ENCODE measurements at regions not wholly inside any gene's neighbourhood (a gene's known extent, or its start where the extent isn't known, plus 50 kb on each side); places are given as distances from the start of the nearest gene placed in this dataset.

DNA sequence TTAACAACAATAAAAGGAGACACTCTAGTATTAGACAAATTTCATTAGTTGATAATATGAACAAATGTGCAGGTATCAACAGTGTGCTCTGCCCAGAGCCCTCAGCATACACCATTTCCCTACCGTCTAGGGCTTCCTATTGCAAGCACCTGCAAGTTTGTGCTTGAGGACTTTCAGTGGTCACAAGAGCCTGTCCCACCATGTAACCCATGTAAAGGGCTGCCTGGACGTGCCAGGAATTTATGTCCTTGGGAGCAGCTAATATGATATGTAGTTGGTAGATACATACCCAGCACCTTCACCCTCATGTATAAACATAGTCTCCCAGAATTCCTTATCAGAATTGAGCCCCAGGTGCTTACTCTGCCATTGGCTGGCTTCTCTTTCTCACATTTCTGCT, 128.0 kb downstream of the UFM1 start:
- Histone ChIP-seq H3K36me3 (ENCODE audit: control insufficient read depth, insufficient read depth, low read length) (no peaks in the 10 kb centered on the region), H3K4me3 (ENCODE audit: low read depth in 2 of 2, low read length in 2 of 2) (no peak overlapping the region), H3K9me3 (ENCODE audit: control insufficient read depth, insufficient read depth, low read depth, low read length) (no peaks in the 10 kb centered on the region), H3K27me3 (ENCODE audit: control insufficient read depth, insufficient read depth, low read length) (no peaks in the 10 kb centered on the region), H3K27ac (ENCODE audit: low read length) (no peak overlapping the region), H3K4me1 (ENCODE audit: control insufficient read depth, insufficient read depth, low read length) (no peaks in the 10 kb centered on the region)
- ChIA-PET POLR2A (no interaction called here), CTCF (no interaction called here)
- ATAC-seq = no peak
- no peak for TF ChIP-seq TCF7L2 (IDR thresholded peaks at IDR 0.05; ENCODE audit: low read depth, low read length)
- TF ChIP-seq, protein P1, sequence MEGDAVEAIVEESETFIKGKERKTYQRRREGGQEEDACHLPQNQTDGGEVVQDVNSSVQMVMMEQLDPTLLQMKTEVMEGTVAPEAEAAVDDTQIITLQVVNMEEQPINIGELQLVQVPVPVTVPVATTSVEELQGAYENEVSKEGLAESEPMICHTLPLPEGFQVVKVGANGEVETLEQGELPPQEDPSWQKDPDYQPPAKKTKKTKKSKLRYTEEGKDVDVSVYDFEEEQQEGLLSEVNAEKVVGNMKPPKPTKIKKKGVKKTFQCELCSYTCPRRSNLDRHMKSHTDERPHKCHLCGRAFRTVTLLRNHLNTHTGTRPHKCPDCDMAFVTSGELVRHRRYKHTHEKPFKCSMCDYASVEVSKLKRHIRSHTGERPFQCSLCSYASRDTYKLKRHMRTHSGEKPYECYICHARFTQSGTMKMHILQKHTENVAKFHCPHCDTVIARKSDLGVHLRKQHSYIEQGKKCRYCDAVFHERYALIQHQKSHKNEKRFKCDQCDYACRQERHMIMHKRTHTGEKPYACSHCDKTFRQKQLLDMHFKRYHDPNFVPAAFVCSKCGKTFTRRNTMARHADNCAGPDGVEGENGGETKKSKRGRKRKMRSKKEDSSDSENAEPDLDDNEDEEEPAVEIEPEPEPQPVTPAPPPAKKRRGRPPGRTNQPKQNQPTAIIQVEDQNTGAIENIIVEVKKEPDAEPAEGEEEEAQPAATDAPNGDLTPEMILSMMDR (IDR thresholded peaks at IDR 0.05) = no peak
- no peak for TF ChIP-seq SIN3A (IDR thresholded peaks at IDR 0.05; ENCODE audit: borderline replicate concordance, insufficient read depth, low read depth, low read length)
- TF ChIP-seq, protein P2, sequence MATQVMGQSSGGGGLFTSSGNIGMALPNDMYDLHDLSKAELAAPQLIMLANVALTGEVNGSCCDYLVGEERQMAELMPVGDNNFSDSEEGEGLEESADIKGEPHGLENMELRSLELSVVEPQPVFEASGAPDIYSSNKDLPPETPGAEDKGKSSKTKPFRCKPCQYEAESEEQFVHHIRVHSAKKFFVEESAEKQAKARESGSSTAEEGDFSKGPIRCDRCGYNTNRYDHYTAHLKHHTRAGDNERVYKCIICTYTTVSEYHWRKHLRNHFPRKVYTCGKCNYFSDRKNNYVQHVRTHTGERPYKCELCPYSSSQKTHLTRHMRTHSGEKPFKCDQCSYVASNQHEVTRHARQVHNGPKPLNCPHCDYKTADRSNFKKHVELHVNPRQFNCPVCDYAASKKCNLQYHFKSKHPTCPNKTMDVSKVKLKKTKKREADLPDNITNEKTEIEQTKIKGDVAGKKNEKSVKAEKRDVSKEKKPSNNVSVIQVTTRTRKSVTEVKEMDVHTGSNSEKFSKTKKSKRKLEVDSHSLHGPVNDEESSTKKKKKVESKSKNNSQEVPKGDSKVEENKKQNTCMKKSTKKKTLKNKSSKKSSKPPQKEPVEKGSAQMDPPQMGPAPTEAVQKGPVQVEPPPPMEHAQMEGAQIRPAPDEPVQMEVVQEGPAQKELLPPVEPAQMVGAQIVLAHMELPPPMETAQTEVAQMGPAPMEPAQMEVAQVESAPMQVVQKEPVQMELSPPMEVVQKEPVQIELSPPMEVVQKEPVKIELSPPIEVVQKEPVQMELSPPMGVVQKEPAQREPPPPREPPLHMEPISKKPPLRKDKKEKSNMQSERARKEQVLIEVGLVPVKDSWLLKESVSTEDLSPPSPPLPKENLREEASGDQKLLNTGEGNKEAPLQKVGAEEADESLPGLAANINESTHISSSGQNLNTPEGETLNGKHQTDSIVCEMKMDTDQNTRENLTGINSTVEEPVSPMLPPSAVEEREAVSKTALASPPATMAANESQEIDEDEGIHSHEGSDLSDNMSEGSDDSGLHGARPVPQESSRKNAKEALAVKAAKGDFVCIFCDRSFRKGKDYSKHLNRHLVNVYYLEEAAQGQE (IDR thresholded peaks at IDR 0.05; ENCODE audit: insufficient read depth in 1 of 2, low read depth in 2 of 2, low read length in 1 of 2) = no peak
- no peak for TF ChIP-seq POLR2AphosphoS5 (IDR thresholded peaks at IDR 0.05; ENCODE audit: low read depth, low read length)
- DNase-seq (ENCODE audit: low read depth, low spot score) = no peak
- in situ Hi-C loops (cut with HindIII; ENCODE audit: low pct_unique_long_range_greater_than_20kb, low sequenced_read_pairs) = no loop called here
- intact Hi-C loops (cut with micrococcal nuclease; ENCODE audit: unreplicated experiment) = no loop called here
- BruUV-seq (replicated peaks) = no TSS peak

DNA sequence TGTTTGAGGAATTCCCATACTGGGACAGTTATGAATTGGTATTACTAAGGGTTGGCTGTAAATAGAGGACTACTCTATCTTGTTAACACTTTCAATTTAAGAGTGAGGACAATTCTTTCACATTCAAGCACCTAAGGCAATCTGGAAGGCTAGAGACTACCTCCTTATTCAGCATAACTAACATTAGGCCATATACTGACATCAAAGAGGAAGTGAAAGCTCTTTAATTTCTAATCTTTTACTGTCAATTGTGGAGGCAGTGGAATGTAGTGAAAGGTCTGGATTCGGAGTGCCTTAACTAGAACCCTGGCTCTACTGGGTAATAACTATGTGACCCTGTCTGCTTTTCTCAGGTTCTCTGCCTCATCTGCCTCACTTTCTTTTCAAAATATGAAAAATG, 134.0 kb downstream of the UFM1 start:
- TF ChIP-seq, protein P1 (IDR thresholded peaks at IDR 0.05) = no peak
- TF ChIP-seq POLR2AphosphoS5 (IDR thresholded peaks at IDR 0.05; ENCODE audit: low read depth, low read length) (no peak), SIN3A (IDR thresholded peaks at IDR 0.05; ENCODE audit: borderline replicate concordance, insufficient read depth, low read depth, low read length) (no peak), TCF7L2 (IDR thresholded peaks at IDR 0.05; ENCODE audit: low read depth, low read length) (no peak)
- TF ChIP-seq, protein P2 (IDR thresholded peaks at IDR 0.05; ENCODE audit: insufficient read depth in 1 of 2, low read depth in 2 of 2, low read length in 1 of 2) = no peak
- no peak overlapping the region for H3K4me3 ChIP-seq (ENCODE audit: low read depth in 2 of 2, low read length in 2 of 2)
- no peaks in the 10 kb centered on the region for H3K36me3 ChIP-seq (ENCODE audit: control insufficient read depth, insufficient read depth, low read length)
- no peaks in the 10 kb centered on the region for H3K4me1 ChIP-seq (ENCODE audit: control insufficient read depth, insufficient read depth, low read length)
- intact Hi-C loops (cut with micrococcal nuclease; ENCODE audit: unreplicated experiment) = no loop called here
- no peak for DNase-seq (ENCODE audit: low read depth, low spot score)
- CTCF ChIA-PET = no interaction called here
- in situ Hi-C loops (cut with HindIII; ENCODE audit: low pct_unique_long_range_greater_than_20kb, low sequenced_read_pairs) = no loop called here
- ATAC-seq = no peak
- no peak overlapping the region for H3K27ac ChIP-seq (ENCODE audit: low read length)
- H3K27me3 ChIP-seq (ENCODE audit: control insufficient read depth, insufficient read depth, low read length) = no peaks in the 10 kb centered on the region
- POLR2A ChIA-PET = no interaction called here
- BruUV-seq (replicated peaks) = no TSS peak
- H3K9me3 ChIP-seq (ENCODE audit: control insufficient read depth, insufficient read depth, low read depth, low read length) = no peaks in the 10 kb centered on the region
